IMR-90 (cell line): ENCODE measurements at regions not wholly inside any gene's neighbourhood (a gene's known extent, or its start where the extent isn't known, plus 50 kb on each side); places are given as distances from the start of the nearest gene placed in this dataset.

Source experiments
- ATAC-seq: fragments of 200-7000 bp; cut with Tn5 transposase; 2 replicates; pipeline ENCODE4 v1.9.1; 2020; ENCODE audit warnings: low read depth, mild to moderate bottlenecking, moderate library complexity
- BruUV-seq: library from RNA; stranded (reverse); fragments of 400-500 nt; replicated peaks from 2 replicates; lab custom pipeline; 2021; lab: Mats Ljungman, UMichigan
- CTCF ChIA-PET: fragments of 300-600 bp; formaldehyde crosslinking; extraction: SDS; loops from one replicate; lab custom pipeline; 2021; ENCODE audit warnings: antibody characterized with exemption; lab: Yijun Ruan, JAX
- POLR2A ChIA-PET: fragments of 300-600 bp; sonication (Branson Sonifier 250); formaldehyde crosslinking; loops from one replicate; lab custom pipeline; 2022; ENCODE audit warnings: antibody characterized with exemption; ENCODE audit not compliant: unreplicated experiment; lab: Charles Lee
- DNase-seq: peaks from one replicate; pipeline ENCODE4 v3.0.0; 2013
- H2AFZ ChIP-seq: replicated peaks from 2 replicates; pipeline ENCODE3; 2013; ENCODE audit warnings: low read length, mild to moderate bottlenecking; ENCODE audit not compliant: poor library complexity
- H2AK5ac ChIP-seq: 2 replicates; pipeline ENCODE4 v1.6.1; 2013; ENCODE audit warnings: low read depth, low read length, inconsistent platforms
- H2AK9ac ChIP-seq: replicated peaks from 2 replicates; pipeline ENCODE3; 2013; ENCODE audit warnings: mild to moderate bottlenecking, low read depth, low read length, moderate library complexity; ENCODE audit not compliant: poor library complexity
- H2BK120ac ChIP-seq: 2 replicates; pipeline ENCODE4 v1.6.1; 2013; ENCODE audit warnings: low read depth, low read length, inconsistent platforms
- H2BK15ac ChIP-seq: 3 replicates; pipeline ENCODE4 v1.6.1; 2013; ENCODE audit warnings: low read depth, low read length, inconsistent platforms
- H2BK20ac ChIP-seq: 2 replicates; pipeline ENCODE4 v1.6.1; 2013; ENCODE audit warnings: low read depth, mild to moderate bottlenecking, inconsistent platforms, low read length, moderate library complexity
- H2BK5ac ChIP-seq: 2 replicates; pipeline ENCODE4 v1.6.1; 2013; ENCODE audit warnings: mild to moderate bottlenecking, low read depth, low read length, inconsistent platforms; ENCODE audit not compliant: poor library complexity, severe bottlenecking
- H3K14ac ChIP-seq: replicated peaks from 2 replicates; pipeline ENCODE4 v1.6.1; 2013; ENCODE audit warnings: low read depth, low read length, inconsistent platforms
- H3K18ac ChIP-seq: 2 replicates; pipeline ENCODE4 v1.6.1; 2013; ENCODE audit warnings: low read depth, low read length, control low read depth
- H3K23ac ChIP-seq: 2 replicates; pipeline ENCODE4 v1.6.1; 2013; ENCODE audit warnings: low read depth, low read length, inconsistent platforms
- H3K27ac ChIP-seq: 2 replicates; pipeline ENCODE4 v1.5.1; 2013; ENCODE audit warnings: mild to moderate bottlenecking, control low read depth, low read length; ENCODE audit not compliant: insufficient read depth
- H3K27me3 ChIP-seq: 2 replicates; pipeline ENCODE4 v1.6.1; 2013; ENCODE audit warnings: low read length; ENCODE audit not compliant: control insufficient read depth, insufficient read depth
- H3K36me3 ChIP-seq: 2 replicates; pipeline ENCODE4 v1.6.1; 2013; ENCODE audit warnings: low read length, mixed read lengths; ENCODE audit not compliant: control insufficient read depth, insufficient read depth
- H3K4ac ChIP-seq: 2 replicates; pipeline ENCODE4 v1.6.1; 2013; ENCODE audit warnings: low read depth, low read length, inconsistent platforms
- H3K4me1 ChIP-seq: 2 replicates; pipeline ENCODE4 v1.6.1; 2013; ENCODE audit warnings: low read length, mixed read lengths; ENCODE audit not compliant: control insufficient read depth, insufficient read depth
- H3K4me2 ChIP-seq: 2 replicates; pipeline ENCODE4 v1.6.1; 2013; ENCODE audit warnings: low read depth, mild to moderate bottlenecking, control low read depth, low read length, moderate library complexity
- H3K4me3 ChIP-seq: 2 replicates; pipeline ENCODE4 v1.5.1; 2013; ENCODE audit warnings: low read depth, mild to moderate bottlenecking, control low read depth, low read length, moderate library complexity; ENCODE audit not compliant: insufficient read depth
- H3K56ac ChIP-seq: 2 replicates; pipeline ENCODE4 v1.6.1; 2013; ENCODE audit warnings: low read length, inconsistent platforms; ENCODE audit not compliant: insufficient read depth; ENCODE audit errors: extremely low read depth
- H3K79me1 ChIP-seq, 2 experiments: 2 replicates each; pipeline ENCODE4 v1.6.1; 2013; ENCODE audit warnings: low read length in 2 of 2, inconsistent platforms in 1 of 2, low read depth in 1 of 2
- H3K9ac ChIP-seq: 2 replicates; pipeline ENCODE4 v1.6.1; 2013; ENCODE audit warnings: low read depth, low read length, control low read depth
- H3K9me1 ChIP-seq: 2 replicates; pipeline ENCODE4 v1.6.1; 2013; ENCODE audit warnings: low read length, inconsistent platforms; ENCODE audit not compliant: insufficient read depth
- H3K9me3 ChIP-seq: 2 replicates; pipeline ENCODE4 v1.6.1; 2013; ENCODE audit warnings: low read length; ENCODE audit not compliant: control insufficient read depth, insufficient read depth
- H4K20me1 ChIP-seq: 2 replicates; pipeline ENCODE4 v1.6.1; 2013; ENCODE audit warnings: low read length, inconsistent platforms; ENCODE audit not compliant: insufficient read depth
- H4K5ac ChIP-seq: 2 replicates; pipeline ENCODE4 v1.6.1; 2013; ENCODE audit warnings: mild to moderate bottlenecking, low read depth, low read length, control low read depth
- H4K8ac ChIP-seq, 2 experiments: 2 replicates each; pipeline ENCODE4 v1.6.1; 2013; ENCODE audit warnings: low read depth in 2 of 2, low read length in 2 of 2, control low read depth in 1 of 2, inconsistent platforms in 1 of 2
- H4K91ac ChIP-seq: 2 replicates; pipeline ENCODE4 v1.6.1; 2013; ENCODE audit warnings: low read depth, low read length, inconsistent platforms; ENCODE audit not compliant: insufficient read depth
- BHLHE40 ChIP-seq: fragments of 150-350 bp; IDR thresholded peaks from 2 replicates; pipeline ENCODE4 v1.6.1; 2016; ENCODE audit warnings: mild to moderate bottlenecking, low read depth, low read length
- CEBPB ChIP-seq: IDR thresholded peaks from 2 replicates; pipeline ENCODE4 v1.6.1; 2012; ENCODE audit warnings: low read depth, low read length, improper control_type of control experiment
- CHD1 ChIP-seq: IDR thresholded peaks from 2 replicates; pipeline ENCODE4 v1.6.1; 2012; ENCODE audit warnings: low read depth, low read length, improper control_type of control experiment
- CTCF ChIP-seq: conservative IDR thresholded peaks from 2 replicates; pipeline ENCODE4 v1.5.1; 2012; ENCODE audit warnings: mild to moderate bottlenecking, low read depth, low read length, improper control_type of control experiment
- ELK1 ChIP-seq: fragments of 150-350 bp; IDR thresholded peaks from 2 replicates; pipeline ENCODE4 v1.6.1; 2016; ENCODE audit warnings: low read depth, mild to moderate bottlenecking, low read length, moderate library complexity, borderline replicate concordance
- FOS ChIP-seq: fragments of 150-350 bp; IDR thresholded peaks from 2 replicates; pipeline ENCODE4 v1.6.1; 2016; ENCODE audit warnings: low read depth, low read length
- MAFK ChIP-seq: IDR thresholded peaks from 2 replicates; pipeline ENCODE4 v1.6.1; 2012; ENCODE audit warnings: low read depth, low read length, improper control_type of control experiment
- MAZ ChIP-seq: IDR thresholded peaks from 2 replicates; pipeline ENCODE4 v1.6.1; 2012; ENCODE audit warnings: low read depth, mild to moderate bottlenecking, low read length, improper control_type of control experiment, moderate library complexity, borderline replicate concordance
- MXI1 ChIP-seq: IDR thresholded peaks from 2 replicates; pipeline ENCODE4 v1.6.1; 2012; ENCODE audit warnings: low read depth, mild to moderate bottlenecking, low read length, moderate library complexity, borderline replicate concordance
- POLR2A ChIP-seq: IDR thresholded peaks from 2 replicates; pipeline ENCODE4 v1.6.1; 2012; ENCODE audit warnings: mild to moderate bottlenecking, low read depth, low read length
- RAD21 ChIP-seq: IDR thresholded peaks from 2 replicates; pipeline ENCODE4 v1.6.1; 2012; ENCODE audit warnings: low read length, improper control_type of control experiment
- RCOR1 ChIP-seq: IDR thresholded peaks from 2 replicates; pipeline ENCODE4 v1.6.1; 2012; ENCODE audit warnings: mild to moderate bottlenecking, low read length, improper control_type of control experiment; ENCODE audit not compliant: insufficient replicate concordance
- RFX5 ChIP-seq: IDR thresholded peaks from 2 replicates; pipeline ENCODE4 v1.8.0; 2012; ENCODE audit warnings: low read depth, mild to moderate bottlenecking, low read length, moderate library complexity
- USF2 ChIP-seq: fragments of 150-350 bp; IDR thresholded peaks from 2 replicates; pipeline ENCODE4 v1.6.1; 2017; ENCODE audit warnings: mild to moderate bottlenecking, antibody characterized with exemption, low read length, low read depth
- WGBS, 2 experiments: methylation state at CpG; one replicate each; pipeline versions ENCODE4 v1.1.5 to v1.1.7; 2013; ENCODE audit warnings: missing lambda C conversion rate in 2 of 2; ENCODE audit not compliant: insufficient read length in 1 of 2; ENCODE audit errors: extremely low coverage in 2 of 2; 5-methylcytosine and 5-hydroxymethylcytosine counted together
- dilution Hi-C: fragments of 300-500 bp; cut with HindIII; formaldehyde crosslinking; loops from one replicate; pipeline ENCODE4 v1.14.3; 2018; ENCODE audit warnings: low sequenced_read_pairs; ENCODE audit not compliant: unreplicated experiment
- in situ Hi-C: fragments of 300-500 bp; cut with MboI; formaldehyde crosslinking; loops from 3 replicates; pipeline ENCODE4 v1.14.3; 2019; ENCODE audit warnings: low sequenced_read_pairs, inconsistent platforms, mixed read lengths
- intact Hi-C: fragments of 100-400 bp; cut with micrococcal nuclease; formaldehyde crosslinking; loops from 2 replicates; pipeline ENCODE4 v1.10.0; 2022

GRCh38 chr6:56708810-56709597 lies 66.3 kb upstream of the DST start:
- Histone ChIP-seq H3K4ac (peak overlapping the region; percentile 4; the same call in 1 of the 2 replicates), H4K91ac (no peak overlapping the region), H3K4me2 (peak overlapping the region; percentile 92; the same call in 1 of the 2 replicates), H2BK120ac (no peak overlapping the region), H3K9me3 (no peaks in the 10 kb centered on the region), H3K79me1 (peaks cover 10 to 55% of the 10 kb centered on the region in 2 experiments; a peak in 3 of 4 replicates), H3K27ac (no peak overlapping the region), H2BK20ac (no peak overlapping the region), H2AFZ (no peak overlapping the region), H3K9me1 (peaks cover 8% of the 10 kb centered on the region; the same call in 1 of the 2 replicates), H2BK15ac (no peak overlapping the region), H3K36me3 (no peaks in the 10 kb centered on the region), H4K20me1 (peaks cover 3% of the 10 kb centered on the region; the same call in 1 of the 2 replicates), H3K14ac (no peak overlapping the region), H2BK5ac (peak overlapping the region; percentile 85), H4K5ac (peak overlapping the region; percentile 23; the same call in 1 of the 2 replicates), H3K4me3 (no peak overlapping the region; the same call in 1 of the 2 replicates), H3K18ac (no peak overlapping the region; the same call in 1 of the 2 replicates), H3K56ac (no peak overlapping the region), H4K8ac (no peak overlapping the region), H2AK9ac (no peak overlapping the region), H3K23ac (no peak overlapping the region; the same call in 1 of the 2 replicates), H3K9ac (no peak overlapping the region), H3K4me1 (peaks cover 17% of the 10 kb centered on the region), H2AK5ac (no peak overlapping the region), H3K27me3 (no peaks in the 10 kb centered on the region)
- dilution Hi-C loops (no loop called here), intact Hi-C loops (loop anchor here (2.0 kb wide), 2 partner anchors 48 to 142 kb away; no protein-coding TSS in a partner anchor), in situ Hi-C loops (no loop called here)
- ChIA-PET CTCF (interaction anchor here (0.5 to 2.3 kb wide), 5 partner anchors 18 to 142 kb away, joined by 3 to 8 read pairs (median 4); no protein-coding TSS in a partner anchor), POLR2A (no interaction called here)
- WGBS, 2 experiments, result no CpG with 5 or more reads among the region's 4 CpGs
- DNase-seq, result peak; percentile 76
- no TSS peak for BruUV-seq
- ATAC-seq, result peak; percentile 48
- TF ChIP-seq FOS (peak; percentile 63; the same call in 1 of the 2 replicates), MXI1 (no peak), CTCF (peak; percentile 54), RAD21 (peak; percentile 41), MAZ (no peak), RCOR1 (no peak), MAFK (peak; percentile 86), CEBPB (no peak), RFX5 (no peak; the same call in 1 of the 2 replicates), ELK1 (no peak), USF2 (no peak), POLR2A (no peak), BHLHE40 (no peak), CHD1 (no peak)
